Uterus (tissue), 3 donors: ENCODE measurements at regions not wholly inside any gene's neighbourhood (a gene's known extent, or its start where the extent isn't known, plus 50 kb on each side); places are given as distances from the start of the nearest gene placed in this dataset.

ENCODE experiments used
- DNase-seq, 2 donors: peaks; one replicate each; pipeline ENCODE4 v3.0.0-alpha.2; 2019 to 2020
- H3K27ac ChIP-seq, 2 donors: fragments of 200-600 bp; sonication (generic); 1 replicate in 1 of 2; 2 replicates in 1 of 2; pipeline ENCODE4 v1.5.1; 2016 to 2018
- H3K27me3 ChIP-seq, 2 donors: fragments of 200-600 bp; sonication (generic); one replicate each; pipeline ENCODE4 v1.5.1; 2018 to 2019; ENCODE audit warnings: control low read depth in 1 of 2
- H3K36me3 ChIP-seq, 2 donors: fragments of 200-600 bp; sonication (generic); one replicate each; pipeline ENCODE4 v1.5.1; 2019; ENCODE audit warnings: control low read depth in 1 of 2
- H3K4me1 ChIP-seq, 2 donors: fragments of 200-600 bp; sonication (generic); one replicate each; pipeline ENCODE4 v1.5.1; 2018 to 2019; ENCODE audit warnings: control low read depth in 1 of 2
- H3K4me3 ChIP-seq, 2 donors: fragments of 200-600 bp; sonication (generic); 1 replicate in 1 of 2; 2 replicates in 1 of 2; pipeline ENCODE4 v1.5.1; 2018 to 2019; ENCODE audit warnings: mild to moderate bottlenecking in 1 of 2
- H3K9me3 ChIP-seq, 2 donors: fragments of 200-600 bp; sonication (generic); one replicate each; pipeline ENCODE4 v1.5.1; 2019; ENCODE audit warnings: control low read depth in 1 of 2
- POLR2A ChIP-seq, 2 donors: fragments of 450-650 bp; IDR thresholded peaks; one replicate each; pipeline ENCODE4 v1.6.1; 2016; ENCODE audit warnings: antibody characterized with exemption in 2 of 2, mild to moderate bottlenecking in 1 of 2, moderate library complexity in 1 of 2
- intact Hi-C: fragments of 100-400 bp; cut with DNase I; formaldehyde crosslinking; loops from one replicate; pipeline ENCODE4 v1.15.1; 2023; ENCODE audit warnings: low total_unique reads
- TF ChIP-seq, protein P1 (sequence below), 4 experiments: fragments of 200-600 bp in 2 of 4; fragments of 450-650 bp in 2 of 4; sonication (generic) in 2 of 4; IDR thresholded peaks; one replicate each; pipeline ENCODE4 v1.5.1; 2016 to 2019; ENCODE audit warnings: antibody characterized with exemption in 4 of 4, mild to moderate bottlenecking in 2 of 4, moderate library complexity in 1 of 4
- donor health status: DM: yes; HTN: yes; CAD: no.

DNA sequence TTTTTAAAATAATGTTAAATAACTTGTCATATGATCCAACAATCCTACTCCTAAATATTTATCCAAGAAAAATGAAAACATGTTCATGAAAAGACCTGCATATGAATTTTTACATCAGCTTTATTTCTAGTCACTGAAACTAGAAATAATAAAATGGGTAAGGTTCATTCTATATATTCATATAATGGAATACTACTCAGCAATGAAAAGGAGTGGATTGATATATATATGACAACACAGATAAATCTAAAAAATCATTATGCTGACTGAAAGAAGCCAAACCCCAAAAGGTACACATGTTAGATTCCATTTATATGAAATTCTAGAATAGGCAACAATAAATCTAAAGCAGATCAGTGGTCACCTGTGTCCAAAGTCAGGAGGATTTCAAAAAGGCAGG lies 84.9 kb upstream of the PCBD1 start:
- Histone ChIP-seq H3K27me3 (no peaks in the 10 kb centered on the region), H3K4me1 (no peaks in the 10 kb centered on the region), H3K36me3 (no peaks in the 10 kb centered on the region), H3K27ac (no peak overlapping the region), H3K4me3 (no peak overlapping the region), H3K9me3 (no peaks in the 10 kb centered on the region)
- intact Hi-C loops = no loop called here
- no peak for DNase-seq
- TF ChIP-seq, protein P1, sequence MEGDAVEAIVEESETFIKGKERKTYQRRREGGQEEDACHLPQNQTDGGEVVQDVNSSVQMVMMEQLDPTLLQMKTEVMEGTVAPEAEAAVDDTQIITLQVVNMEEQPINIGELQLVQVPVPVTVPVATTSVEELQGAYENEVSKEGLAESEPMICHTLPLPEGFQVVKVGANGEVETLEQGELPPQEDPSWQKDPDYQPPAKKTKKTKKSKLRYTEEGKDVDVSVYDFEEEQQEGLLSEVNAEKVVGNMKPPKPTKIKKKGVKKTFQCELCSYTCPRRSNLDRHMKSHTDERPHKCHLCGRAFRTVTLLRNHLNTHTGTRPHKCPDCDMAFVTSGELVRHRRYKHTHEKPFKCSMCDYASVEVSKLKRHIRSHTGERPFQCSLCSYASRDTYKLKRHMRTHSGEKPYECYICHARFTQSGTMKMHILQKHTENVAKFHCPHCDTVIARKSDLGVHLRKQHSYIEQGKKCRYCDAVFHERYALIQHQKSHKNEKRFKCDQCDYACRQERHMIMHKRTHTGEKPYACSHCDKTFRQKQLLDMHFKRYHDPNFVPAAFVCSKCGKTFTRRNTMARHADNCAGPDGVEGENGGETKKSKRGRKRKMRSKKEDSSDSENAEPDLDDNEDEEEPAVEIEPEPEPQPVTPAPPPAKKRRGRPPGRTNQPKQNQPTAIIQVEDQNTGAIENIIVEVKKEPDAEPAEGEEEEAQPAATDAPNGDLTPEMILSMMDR (IDR thresholded peaks at IDR 0.05) = no peak
- TF ChIP-seq POLR2A (IDR thresholded peaks at IDR 0.05) = no peak

DNA sequence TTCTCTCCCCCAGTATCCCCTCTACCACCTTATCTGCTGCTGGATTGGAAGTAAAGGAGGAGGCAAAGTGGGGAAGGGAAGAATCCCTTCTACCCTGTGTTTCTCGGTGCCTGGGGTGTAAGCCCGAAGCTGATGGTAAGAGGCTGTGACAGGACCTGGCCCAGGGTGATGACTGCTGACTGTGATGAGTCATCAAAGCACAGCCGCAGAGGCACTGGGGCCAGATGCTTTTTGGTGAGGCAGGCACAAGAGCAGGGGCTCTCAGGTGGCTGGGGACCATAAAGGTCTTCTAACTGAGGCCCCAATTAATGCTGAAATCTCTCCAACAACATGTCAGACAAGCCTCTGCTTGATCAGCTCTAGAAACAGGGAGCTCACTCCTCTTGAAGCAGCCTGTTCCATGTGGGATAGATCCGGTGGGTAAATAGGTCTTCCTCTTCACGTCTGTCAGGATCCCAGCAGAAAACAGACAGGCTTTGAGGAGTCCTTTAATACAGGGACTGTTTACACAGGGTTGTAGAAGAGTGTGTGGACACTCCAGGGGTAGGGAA lies 86.1 kb upstream of the PCBD1 start:
- Histone ChIP-seq H3K36me3 (no peaks in the 10 kb centered on the region), H3K9me3 (no peaks in the 10 kb centered on the region), H3K27me3 (no peaks in the 10 kb centered on the region), H3K4me1 (no peaks in the 10 kb centered on the region), H3K4me3 (no peak overlapping the region), H3K27ac (no peak overlapping the region)
- no peak for TF ChIP-seq POLR2A (IDR thresholded peaks at IDR 0.05)
- TF ChIP-seq, protein P1 (IDR thresholded peaks at IDR 0.05) = no peak
- DNase-seq = no peak
- intact Hi-C loops = no loop called here

DNA sequence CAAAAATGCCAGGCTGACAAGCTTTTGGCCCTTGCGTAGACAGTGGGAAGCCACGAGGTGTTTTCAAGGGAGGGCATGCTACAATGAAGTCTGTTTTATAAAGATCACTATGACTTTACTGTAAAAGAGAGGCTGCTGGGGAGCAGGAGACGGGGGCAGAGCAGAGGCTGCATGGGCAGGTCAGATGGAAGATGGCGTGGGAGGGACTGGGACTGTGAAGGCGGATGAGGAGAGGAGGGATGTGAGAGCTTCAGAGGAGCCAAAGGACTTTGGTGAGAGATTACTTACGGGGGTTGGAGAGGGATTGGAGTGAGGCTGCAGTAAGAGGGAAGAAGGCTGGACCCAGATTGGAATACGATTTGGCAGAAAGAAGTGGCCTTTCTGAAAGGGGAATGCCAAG lies 86.6 kb upstream of the PCBD1 start:
- Histone ChIP-seq H3K4me3 (no peak overlapping the region), H3K4me1 (no peaks in the 10 kb centered on the region), H3K27ac (no peak overlapping the region), H3K27me3 (no peaks in the 10 kb centered on the region), H3K9me3 (no peaks in the 10 kb centered on the region), H3K36me3 (no peaks in the 10 kb centered on the region)
- DNase-seq = no peak
- no peak for TF ChIP-seq POLR2A (IDR thresholded peaks at IDR 0.05)
- TF ChIP-seq, protein P1 (IDR thresholded peaks at IDR 0.05) = no peak
- intact Hi-C loops = no loop called here

DNA sequence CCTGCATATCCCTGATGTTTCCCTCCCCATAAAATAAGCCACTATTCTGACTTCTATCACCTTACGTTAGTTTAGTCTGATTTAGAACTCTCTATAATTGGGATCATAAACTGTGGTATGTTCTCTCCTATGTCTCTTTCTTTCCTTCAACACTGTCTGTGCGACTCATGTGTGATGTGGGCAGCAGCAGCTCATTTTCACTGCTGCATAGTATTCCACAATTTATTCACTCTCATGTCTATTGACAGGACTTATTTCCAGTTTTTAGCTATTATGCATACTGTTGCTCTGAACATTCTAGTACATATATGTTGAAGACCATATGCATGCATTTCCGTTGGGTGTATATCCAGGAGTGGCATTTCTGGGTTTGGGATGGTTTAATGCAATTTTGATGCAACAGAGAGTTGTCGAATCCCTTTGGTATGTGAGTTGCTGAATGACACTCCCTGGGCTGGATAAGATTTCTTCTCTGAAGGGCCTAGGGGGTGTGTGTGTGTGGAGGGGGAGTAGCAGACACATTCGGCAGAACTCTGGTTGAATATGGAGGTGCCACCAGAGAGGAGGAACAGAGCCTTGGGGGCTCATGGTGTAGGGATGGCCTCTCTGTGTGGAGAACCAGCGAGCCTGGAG lies 87.8 kb upstream of the PCBD1 start:
- H3K27ac ChIP-seq = no peak overlapping the region
- TF ChIP-seq, protein P1 (IDR thresholded peaks at IDR 0.05) = no peak
- TF ChIP-seq POLR2A (IDR thresholded peaks at IDR 0.05) = no peak
- intact Hi-C loops = no loop called here
- DNase-seq = no peak
- H3K4me3 ChIP-seq = no peak overlapping the region
- H3K27me3 ChIP-seq = no peaks in the 10 kb centered on the region
- H3K9me3 ChIP-seq = no peaks in the 10 kb centered on the region
- H3K36me3 ChIP-seq = no peaks in the 10 kb centered on the region
- H3K4me1 ChIP-seq = no peaks in the 10 kb centered on the region

DNA sequence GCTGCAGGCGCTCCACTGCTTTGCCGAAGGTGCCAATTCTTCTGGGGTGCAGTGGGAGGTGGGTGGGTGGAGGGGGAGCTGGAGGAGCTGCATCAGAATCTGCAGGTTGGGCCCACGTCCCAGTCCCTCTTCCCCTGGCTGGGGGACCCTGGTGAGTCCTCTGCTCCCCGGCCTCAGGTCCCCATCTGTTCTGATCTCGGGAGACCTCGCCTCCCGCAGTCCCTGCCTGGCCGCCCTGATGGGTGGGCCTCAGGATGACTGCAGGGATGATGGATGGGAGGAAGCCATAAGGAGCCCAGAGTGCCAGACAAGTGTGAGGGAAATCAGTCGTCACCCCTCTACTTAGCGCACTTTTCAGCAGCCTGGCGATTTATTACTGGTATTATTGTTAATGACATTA lies 89.3 kb upstream of the PCBD1 start:
- H3K27ac ChIP-seq = no peak overlapping the region
- H3K4me1 ChIP-seq = no peaks in the 10 kb centered on the region
- DNase-seq = no peak
- TF ChIP-seq POLR2A (IDR thresholded peaks at IDR 0.05) = no peak
- TF ChIP-seq, protein P1 (IDR thresholded peaks at IDR 0.05) = no peak
- H3K36me3 ChIP-seq = no peaks in the 10 kb centered on the region
- H3K27me3 ChIP-seq = no peaks in the 10 kb centered on the region
- H3K9me3 ChIP-seq = no peaks in the 10 kb centered on the region
- no peak overlapping the region for H3K4me3 ChIP-seq
- intact Hi-C loops = no loop called here
